Gastroesophageal sphincter (tissue), 3 donors: ENCODE measurements at regions not wholly inside any gene's neighbourhood (a gene's known extent, or its start where the extent isn't known, plus 50 kb on each side); places are given as distances from the start of the nearest gene placed in this dataset.

Experiments
- POLR2AphosphoS5 ChIP-seq: sonication (generic); formaldehyde crosslinking; IDR thresholded peaks from one replicate; pipeline ENCODE4 v1.6.1; 2017; ENCODE audit warnings: antibody characterized with exemption
- TF ChIP-seq, protein P1 (sequence below), 4 experiments: fragments of 200-600 bp in 2 of 4; fragments of 450-650 bp in 2 of 4; sonication (generic) in 1 of 4; IDR thresholded peaks; one replicate each; pipeline ENCODE4 v1.5.1; 2017 to 2019; ENCODE audit warnings: antibody characterized with exemption in 4 of 4, mild to moderate bottlenecking in 2 of 4, moderate library complexity in 2 of 4

DNA sequence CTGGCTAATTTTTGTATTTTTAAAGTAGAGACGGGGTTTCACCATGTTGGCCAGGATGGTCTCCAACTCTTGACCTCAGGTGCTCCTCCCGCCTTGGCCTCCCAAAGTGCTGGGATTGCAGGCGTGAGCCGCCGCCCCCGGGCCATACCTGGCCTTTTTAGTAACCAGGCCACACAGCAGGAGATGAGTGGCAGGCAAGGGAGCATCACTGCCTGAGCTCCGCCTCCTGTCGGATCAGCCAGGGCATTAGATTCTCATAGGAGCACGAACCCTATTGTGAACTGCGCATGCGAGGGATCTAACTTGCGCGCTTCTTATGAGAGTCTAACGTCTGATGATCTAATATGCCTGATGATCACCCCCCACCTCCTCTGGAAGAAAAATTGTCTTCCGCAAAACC, 308.7 kb upstream of the PRMT6 start:
- TF ChIP-seq, protein P1, sequence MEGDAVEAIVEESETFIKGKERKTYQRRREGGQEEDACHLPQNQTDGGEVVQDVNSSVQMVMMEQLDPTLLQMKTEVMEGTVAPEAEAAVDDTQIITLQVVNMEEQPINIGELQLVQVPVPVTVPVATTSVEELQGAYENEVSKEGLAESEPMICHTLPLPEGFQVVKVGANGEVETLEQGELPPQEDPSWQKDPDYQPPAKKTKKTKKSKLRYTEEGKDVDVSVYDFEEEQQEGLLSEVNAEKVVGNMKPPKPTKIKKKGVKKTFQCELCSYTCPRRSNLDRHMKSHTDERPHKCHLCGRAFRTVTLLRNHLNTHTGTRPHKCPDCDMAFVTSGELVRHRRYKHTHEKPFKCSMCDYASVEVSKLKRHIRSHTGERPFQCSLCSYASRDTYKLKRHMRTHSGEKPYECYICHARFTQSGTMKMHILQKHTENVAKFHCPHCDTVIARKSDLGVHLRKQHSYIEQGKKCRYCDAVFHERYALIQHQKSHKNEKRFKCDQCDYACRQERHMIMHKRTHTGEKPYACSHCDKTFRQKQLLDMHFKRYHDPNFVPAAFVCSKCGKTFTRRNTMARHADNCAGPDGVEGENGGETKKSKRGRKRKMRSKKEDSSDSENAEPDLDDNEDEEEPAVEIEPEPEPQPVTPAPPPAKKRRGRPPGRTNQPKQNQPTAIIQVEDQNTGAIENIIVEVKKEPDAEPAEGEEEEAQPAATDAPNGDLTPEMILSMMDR (IDR thresholded peaks at IDR 0.05) = no peak
- TF ChIP-seq POLR2AphosphoS5 = no peak
